GM18507 (cell line): ENCODE measurements at regions not wholly inside any gene's neighbourhood (a gene's known extent, or its start where the extent isn't known, plus 50 kb on each side); places are given as distances from the start of the nearest gene placed in this dataset.
"Not testable (repeated sequence)": the region's sequence is repeated elsewhere in the genome, so short reads cannot be mapped to it uniquely, and the experiment has no call there.

ENCODE experiments used
- DNase-seq: peaks from one replicate; pipeline ENCODE4 v3.0.0; 2011; ENCODE audit warnings: low read depth; ENCODE audit not compliant: insufficient read length; ENCODE audit errors: extremely low spot score
- FAIRE-seq: peaks from 2 replicates; lab custom pipeline; 2011; peaks lifted over from hg19 to GRCh38; lab: Jason Lieb, UNC

- no peak for FAIRE-seq
- no peak for DNase-seq
Observed at GRCh38 chr18:41899535-41899934, 55.5 kb upstream of the PIK3C3 start.

- FAIRE-seq (no peak), DNase-seq (no peak)
Observed at GRCh38 chr18:41893432-41893831, 61.6 kb upstream of the PIK3C3 start.

- FAIRE-seq, result no peak
Observed at GRCh38 chr18:41887100-41887499, 67.9 kb upstream of the PIK3C3 start.

GRCh38 chr18:41886126-41886807 is 68.8 kb upstream of the PIK3C3 start:
- no peak for DNase-seq
- no peak for FAIRE-seq

More at GRCh38 chr18:41887100-41887499, 67.9 kb upstream of the PIK3C3 start:
- no peak for DNase-seq

GRCh38 chr18:41881285-41881684 is 73.7 kb upstream of the PIK3C3 start:
- FAIRE-seq (no peak), DNase-seq (no peak)

GRCh38 chr18:41879256-41879655 is 75.8 kb upstream of the PIK3C3 start:
- FAIRE-seq, result no peak
- DNase-seq, result no peak

- DNase-seq, result no peak
- FAIRE-seq, result no peak
Observed at GRCh38 chr18:41875094-41875780, 79.8 kb upstream of the PIK3C3 start.

- DNase-seq (no peak), FAIRE-seq (no peak)
Observed at GRCh38 chr18:41873730-41874129, 81.3 kb upstream of the PIK3C3 start.

GRCh38 chr18:41872206-41872605 is 82.8 kb upstream of the PIK3C3 start:
- DNase-seq (no peak), FAIRE-seq (no peak)

- FAIRE-seq, result no peak
- no peak for DNase-seq
Observed at GRCh38 chr18:41871229-41872000, 83.6 kb upstream of the PIK3C3 start.

- no peak for FAIRE-seq
Observed at GRCh38 chr18:41870817-41871216, 84.2 kb upstream of the PIK3C3 start.

GRCh38 chr18:41870191-41870590 is 84.8 kb upstream of the PIK3C3 start:
- DNase-seq (no peak), FAIRE-seq (no peak)

More at GRCh38 chr18:41870817-41871216, 84.2 kb upstream of the PIK3C3 start:
- DNase-seq, result no peak

GRCh38 chr18:41865796-41866195 is 89.2 kb upstream of the PIK3C3 start:
- not testable (repeated sequence) for DNase-seq, FAIRE-seq

- DNase-seq (no peak), FAIRE-seq (no peak)
Observed at GRCh38 chr18:41864216-41864615, 90.8 kb upstream of the PIK3C3 start.

- FAIRE-seq (no peak), DNase-seq (no peak)
Observed at GRCh38 chr18:41862921-41863320, 92.1 kb upstream of the PIK3C3 start.

GRCh38 chr18:41860987-41861386 is 94.0 kb upstream of the PIK3C3 start:
- no peak for FAIRE-seq
- DNase-seq, result no peak

- DNase-seq (no peak), FAIRE-seq (no peak)
Observed at GRCh38 chr18:41858761-41859555, 96.1 kb upstream of the PIK3C3 start.

GRCh38 chr18:41853280-41853679 is 101.8 kb upstream of the PIK3C3 start:
- DNase-seq (no peak), FAIRE-seq (no peak)

GRCh38 chr18:41850781-41851180 is 104.3 kb upstream of the PIK3C3 start:
- DNase-seq (no peak), FAIRE-seq (no peak)

GRCh38 chr18:41849632-41850031 is 105.4 kb upstream of the PIK3C3 start:
- FAIRE-seq (no peak), DNase-seq (no peak)
